Gastrocnemius medialis (tissue), 4 donors: ENCODE measurements at regions not wholly inside any gene's neighbourhood (a gene's known extent, or its start where the extent isn't known, plus 50 kb on each side); places are given as distances from the start of the nearest gene placed in this dataset.

Experiments used
- ATAC-seq, 2 donors: fragments of 150-250 bp; one replicate each; pipeline ENCODE4 v1.9.1; 2016
- DNase-seq, 2 donors: peaks; one replicate each; pipeline ENCODE4 v3.0.0-alpha.2; 2019
- H3K27ac ChIP-seq, 4 donors: fragments of 200-600 bp; sonication (generic); 1 replicate in 1 of 4; 2 replicates in 3 of 4; pipeline ENCODE4 v1.5.1; 2016 to 2018; ENCODE audit warnings: mild to moderate bottlenecking in 2 of 4, moderate library complexity in 1 of 4
- H3K27me3 ChIP-seq, 3 donors: fragments of 200-600 bp; sonication (generic) in 2 of 3; 1 replicate in 1 of 3; 2 replicates in 2 of 3; pipeline versions ENCODE4 v1.5.1 to v1.6.0; 2016 to 2019; ENCODE audit warnings: mild to moderate bottlenecking in 1 of 3, moderate library complexity in 1 of 3
- H3K36me3 ChIP-seq, 2 donors: fragments of 200-600 bp; sonication (generic) in 1 of 2; one replicate each; pipeline ENCODE4 v1.5.1; 2017 to 2018
- H3K4me1 ChIP-seq, 2 donors: fragments of 200-600 bp; sonication (generic) in 1 of 2; one replicate each; pipeline ENCODE4 v1.5.1; 2016 to 2017; ENCODE audit warnings: mild to moderate bottlenecking in 2 of 2
- H3K4me3 ChIP-seq, 4 donors: fragments of 200-600 bp; sonication (generic) in 3 of 4; 1 replicate in 1 of 4; 2 replicates in 3 of 4; pipeline ENCODE4 v1.5.1; 2016 to 2019; ENCODE audit warnings: mild to moderate bottlenecking in 2 of 4
- H3K9me3 ChIP-seq, 3 donors: fragments of 200-600 bp; sonication (generic) in 2 of 3; 1 replicate in 1 of 3; 2 replicates in 2 of 3; pipeline ENCODE4 v1.5.1; 2016 to 2019
- CTCF ChIP-seq, 5 experiments: fragments of 450-650 bp in 3 of 5; fragments of 200-600 bp in 2 of 5; sonication (generic) in 2 of 5; IDR thresholded peaks in 4 of 5; conservative IDR thresholded peaks in 1 of 5; 1 replicate in 4 of 5; 2 replicates in 1 of 5; pipeline ENCODE4 v1.5.1; 2016 to 2019; ENCODE audit warnings: antibody characterized with exemption in 5 of 5, mild to moderate bottlenecking in 3 of 5, moderate library complexity in 3 of 5
- POLR2A ChIP-seq, 2 donors: fragments of 450-650 bp; IDR thresholded peaks; one replicate each; pipeline ENCODE4 v1.6.1; 2017; ENCODE audit warnings: antibody characterized with exemption in 2 of 2, mild to moderate bottlenecking in 2 of 2, moderate library complexity in 2 of 2
- in situ Hi-C, 4 donors: fragments of 200-750 bp; cut with MboI; loops; one replicate each; pipeline versions ENCODE4 v1.15.0 to v1.8.0; 2017; ENCODE audit warnings: low sequenced_read_pairs in 4 of 4
- intact Hi-C: fragments of 100-400 bp; cut with DNase I; formaldehyde crosslinking; loops from one replicate; pipeline ENCODE4 v1.15.1; 2023; ENCODE audit warnings: low total_unique reads

DNA sequence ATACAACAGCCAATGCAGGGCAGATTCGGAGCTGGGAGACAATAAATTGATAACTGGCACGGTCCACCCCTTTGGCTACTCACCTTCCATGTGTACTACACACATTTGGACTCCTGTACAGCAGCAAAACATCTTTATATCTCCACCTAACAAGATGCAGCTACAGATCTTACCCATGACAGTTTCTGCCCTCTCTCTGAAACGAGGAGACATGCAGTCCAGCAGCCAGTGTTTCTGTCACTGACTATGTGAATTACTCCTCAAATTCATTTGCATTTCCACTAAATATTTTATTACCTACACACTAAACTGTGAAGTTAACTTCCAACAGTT is 58.7 kb upstream of the BEGAIN start:
- no peaks in the 10 kb centered on the region for H3K9me3 ChIP-seq
- H3K4me1 ChIP-seq, result no peaks in the 10 kb centered on the region
- no peak for TF ChIP-seq POLR2A (IDR thresholded peaks at IDR 0.05)
- peak in 1 of 5 experiments; percentile 8 for TF ChIP-seq CTCF (IDR thresholded peaks at IDR 0.05 in 4 of 5, conservative IDR thresholded peaks at IDR 0.05 in 1 of 5)
- H3K36me3 ChIP-seq, result no peaks in the 10 kb centered on the region
- H3K4me3 ChIP-seq, result no peak overlapping the region
- intact Hi-C loops, result loop anchor here (1.0 to 5.0 kb wide), 2 partner anchors 206 to 264 kb away; no protein-coding TSS in a partner anchor
- in situ Hi-C loops, result loop anchor here (5.0 to 10.0 kb wide), 3 partner anchors 201 to 261 kb away; no protein-coding TSS in a partner anchor
- DNase-seq, result no peak
- H3K27me3 ChIP-seq, result no peaks in the 10 kb centered on the region
- peak in 1 of 2 donors; percentile 26 for ATAC-seq
- H3K27ac ChIP-seq, result no peak overlapping the region

DNA sequence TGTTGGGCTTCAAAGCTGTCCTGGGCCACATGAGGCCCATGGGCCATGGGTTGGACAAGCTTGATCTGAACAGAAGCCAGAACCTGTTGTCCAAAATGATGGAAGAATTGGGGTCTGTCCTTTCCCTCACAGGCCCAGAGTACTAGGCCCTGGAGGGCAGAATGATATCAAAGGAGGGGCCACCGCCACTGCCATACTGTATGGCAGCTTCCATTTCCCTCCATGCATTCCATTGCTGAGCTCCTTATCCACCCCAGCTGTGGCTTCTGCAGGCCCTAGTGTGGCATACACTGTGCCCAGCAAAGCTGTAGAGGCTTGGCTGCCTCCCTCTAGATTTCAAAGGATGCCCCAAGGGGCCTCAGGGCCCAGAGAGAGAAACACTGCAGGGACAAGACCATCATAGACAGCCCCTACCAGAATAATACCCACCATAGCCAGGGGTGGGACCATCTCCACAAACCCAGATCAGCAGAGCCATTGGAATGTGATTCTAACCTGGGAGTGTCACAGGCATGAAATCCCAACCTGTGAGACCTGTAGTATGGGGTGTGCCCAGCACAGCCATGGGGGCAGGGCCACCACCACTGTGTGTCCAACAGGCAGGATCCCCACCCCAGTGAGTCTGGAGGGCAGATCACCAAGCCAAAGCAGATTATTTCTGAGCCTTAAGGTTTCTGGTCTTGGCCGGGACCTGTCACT is 61.4 kb upstream of the BEGAIN start:
- H3K36me3 ChIP-seq, result no peaks in the 10 kb centered on the region
- H3K4me3 ChIP-seq, result no peak overlapping the region
- intact Hi-C loops, result loop anchor here (5.0 kb wide), 1 partner anchor 266 kb away; no protein-coding TSS in a partner anchor
- peaks cover 0 to 5% (median 0%) of the 10 kb centered on the region in 3 donors for H3K27me3 ChIP-seq
- in situ Hi-C loops, result loop anchor here (5.0 to 10.0 kb wide), 3 partner anchors 204 to 264 kb away; no protein-coding TSS in a partner anchor
- no peaks in the 10 kb centered on the region for H3K4me1 ChIP-seq
- no peak for TF ChIP-seq CTCF (IDR thresholded peaks at IDR 0.05 in 4 of 5, conservative IDR thresholded peaks at IDR 0.05 in 1 of 5)
- TF ChIP-seq POLR2A (IDR thresholded peaks at IDR 0.05), result no peak
- H3K27ac ChIP-seq, result no peak overlapping the region
- no peaks in the 10 kb centered on the region for H3K9me3 ChIP-seq
- DNase-seq (no peak), ATAC-seq (no peak)

GRCh38 chr14:100649173-100649519 is 61.9 kb upstream of the BEGAIN start:
- no peak for ATAC-seq
- in situ Hi-C loops, result loop anchor here (5.0 to 10.0 kb wide), 3 partner anchors 204 to 264 kb away; no protein-coding TSS in a partner anchor
- H3K36me3 ChIP-seq, result no peaks in the 10 kb centered on the region

DNA sequence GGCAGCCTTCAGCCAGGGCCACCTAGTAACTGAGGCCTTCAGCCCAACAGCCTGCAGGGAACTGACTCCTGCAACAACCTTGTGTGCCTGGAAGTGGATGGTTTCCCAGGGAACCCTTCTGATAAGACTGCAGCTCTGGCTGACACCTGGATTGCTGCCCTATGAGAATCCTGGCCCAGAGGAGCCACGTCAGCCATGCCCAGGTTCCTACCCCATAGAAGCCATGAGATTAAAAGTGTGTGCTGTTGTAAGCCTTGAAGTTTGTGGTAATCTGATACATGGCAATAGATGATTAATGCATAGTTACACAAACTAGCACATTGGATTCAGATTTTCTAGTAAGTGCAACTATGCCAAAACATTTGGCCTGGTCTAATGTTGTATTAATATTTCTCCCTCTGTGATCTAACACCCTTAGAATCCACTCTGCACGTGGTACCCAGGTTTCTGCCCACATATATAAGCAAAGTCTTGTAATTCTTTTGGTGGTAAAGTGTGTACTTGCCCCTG is 64.8 kb upstream of the BEGAIN start:
- no peaks in the 10 kb centered on the region for H3K36me3 ChIP-seq
- no peaks in the 10 kb centered on the region for H3K9me3 ChIP-seq
- no peak overlapping the region for H3K4me3 ChIP-seq
- TF ChIP-seq POLR2A (IDR thresholded peaks at IDR 0.05) (no peak), CTCF (IDR thresholded peaks at IDR 0.05 in 4 of 5, conservative IDR thresholded peaks at IDR 0.05 in 1 of 5) (no peak)
- DNase-seq (no peak), ATAC-seq (no peak)
- no peaks in the 10 kb centered on the region for H3K4me1 ChIP-seq
- intact Hi-C loops, result no loop called here
- H3K27ac ChIP-seq, result no peak overlapping the region
- in situ Hi-C loops, result no loop called here
- peaks cover 8 to 26% (median 18%) of the 10 kb centered on the region in 3 donors for H3K27me3 ChIP-seq

More at GRCh38 chr14:100649173-100649519, 61.9 kb upstream of the BEGAIN start:
- intact Hi-C loops, result loop anchor here (5.0 kb wide), 1 partner anchor 267 kb away; no protein-coding TSS in a partner anchor
- no peak for TF ChIP-seq CTCF (IDR thresholded peaks at IDR 0.05 in 4 of 5, conservative IDR thresholded peaks at IDR 0.05 in 1 of 5)
- no peak for TF ChIP-seq POLR2A (IDR thresholded peaks at IDR 0.05)
- no peak for DNase-seq
- no peak overlapping the region for H3K27ac ChIP-seq
- no peak overlapping the region for H3K4me3 ChIP-seq
- H3K4me1 ChIP-seq, result no peaks in the 10 kb centered on the region
- no peaks in the 10 kb centered on the region for H3K9me3 ChIP-seq
- peaks cover 0 to 7% (median 0%) of the 10 kb centered on the region in 3 donors for H3K27me3 ChIP-seq
